Epithelial cell of esophagus (primary cell): ENCODE measurements at regions not wholly inside any gene's neighbourhood (a gene's known extent, or its start where the extent isn't known, plus 50 kb on each side); places are given as distances from the start of the nearest gene placed in this dataset.
"Not testable (repeated sequence)": the region's sequence is repeated elsewhere in the genome, so short reads cannot be mapped to it uniquely, and the experiment has no call there.

ENCODE experiments used
- DNase-seq: peaks from one replicate; pipeline ENCODE4 v3.0.0; 2010; ENCODE audit warnings: low read depth
- H3K4me3 ChIP-seq: 2 replicates; pipeline ENCODE4 v1.5.1; 2011; ENCODE audit warnings: mild to moderate bottlenecking, low read length, control low read depth
- CTCF ChIP-seq: IDR thresholded peaks from 2 replicates; pipeline ENCODE4 v1.5.1; 2011; ENCODE audit warnings: low read depth, mild to moderate bottlenecking, low read length, control low read depth, inconsistent platforms; ENCODE audit not compliant: insufficient read depth; ENCODE audit errors: missing control alignments

GRCh38 chr18:27301615-27302378, 116.7 kb upstream of the CHST9 start:
- H3K4me3 ChIP-seq = no peak overlapping the region
- TF ChIP-seq CTCF = no peak
- DNase-seq = no peak

DNA sequence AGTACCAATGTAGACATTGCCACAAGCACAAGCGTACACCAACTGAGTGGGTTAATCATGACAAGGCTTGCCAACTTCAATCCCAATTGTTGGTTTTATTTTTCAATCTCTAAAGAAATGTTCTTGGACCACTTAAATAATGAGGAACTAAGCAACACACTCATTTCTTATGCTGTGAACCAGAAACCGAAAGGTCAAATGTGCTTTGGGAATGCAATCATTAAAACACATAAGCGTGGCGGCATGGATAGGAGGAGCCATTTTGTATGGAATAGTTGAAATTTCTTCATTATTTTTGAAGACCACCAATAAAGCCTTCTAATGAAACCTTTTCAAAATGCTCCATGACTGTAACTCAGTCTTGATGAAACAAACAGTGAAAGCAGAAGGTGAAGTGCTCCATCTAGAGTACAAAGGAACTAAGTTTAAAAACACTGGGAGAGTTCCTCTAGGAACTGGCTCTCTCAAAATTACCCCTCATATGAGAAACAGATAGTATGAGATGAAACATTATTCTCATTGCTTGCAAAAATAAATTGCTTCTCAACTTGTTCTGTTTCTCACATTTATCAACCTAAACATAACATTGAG, 113.2 kb upstream of the CHST9 start:
- no peak overlapping the region for H3K4me3 ChIP-seq
- peak; percentile 67 for TF ChIP-seq CTCF

GRCh38 chr18:27285973-27286562, 101.0 kb upstream of the CHST9 start:
- H3K4me3 ChIP-seq, DNase-seq: not testable (repeated sequence)

More for the DNA sequence above, 113.2 kb upstream of the CHST9 start:
- peak; percentile 44 for DNase-seq

DNA sequence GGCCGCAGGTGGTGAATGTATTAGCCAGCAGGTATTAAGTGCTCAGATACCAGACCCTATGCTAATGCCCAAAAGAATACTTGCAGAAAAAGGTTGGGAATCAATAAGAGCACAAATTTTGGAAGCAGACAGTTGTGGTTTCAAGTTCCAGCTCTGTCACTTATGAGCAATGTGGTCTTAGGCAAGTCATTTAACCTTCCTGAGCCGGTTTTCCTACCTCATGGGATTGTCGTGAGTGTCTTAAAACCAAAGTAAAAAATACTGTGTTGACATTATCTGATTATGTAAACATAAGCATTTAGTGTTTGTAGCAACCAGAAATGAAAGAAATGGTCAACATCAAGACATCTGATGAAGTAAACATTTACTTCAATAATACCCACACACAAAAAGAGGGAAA, 93.0 kb upstream of the CHST9 start:
- no peak for TF ChIP-seq CTCF
- peak; percentile 22 for DNase-seq
- H3K4me3 ChIP-seq = no peak overlapping the region

DNA sequence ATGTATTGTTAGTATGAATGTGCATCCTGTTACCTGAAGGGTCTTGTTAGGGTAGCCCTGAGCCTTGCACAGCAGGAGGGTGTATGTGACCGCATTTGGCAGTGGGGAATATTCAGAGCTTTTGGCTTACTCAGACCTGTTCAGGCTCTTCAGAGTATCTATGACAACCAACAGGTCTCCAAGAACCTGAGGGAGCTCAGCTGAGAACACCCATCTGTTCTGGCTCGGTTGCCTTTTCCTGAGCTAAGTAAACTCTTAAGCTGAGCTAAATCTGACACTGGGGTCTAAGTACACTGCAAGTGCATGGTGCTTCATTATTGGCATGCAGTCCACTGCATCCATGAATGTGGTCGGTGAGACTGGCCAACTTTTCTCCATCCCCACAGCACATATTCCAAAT, 92.4 kb upstream of the CHST9 start:
- H3K4me3 ChIP-seq = no peak overlapping the region
- no peak for DNase-seq
- TF ChIP-seq CTCF = no peak

GRCh38 chr18:27276886-27277285, 91.8 kb upstream of the CHST9 start:
- no peak for TF ChIP-seq CTCF
- DNase-seq = no peak
- H3K4me3 ChIP-seq = no peak overlapping the region

DNA sequence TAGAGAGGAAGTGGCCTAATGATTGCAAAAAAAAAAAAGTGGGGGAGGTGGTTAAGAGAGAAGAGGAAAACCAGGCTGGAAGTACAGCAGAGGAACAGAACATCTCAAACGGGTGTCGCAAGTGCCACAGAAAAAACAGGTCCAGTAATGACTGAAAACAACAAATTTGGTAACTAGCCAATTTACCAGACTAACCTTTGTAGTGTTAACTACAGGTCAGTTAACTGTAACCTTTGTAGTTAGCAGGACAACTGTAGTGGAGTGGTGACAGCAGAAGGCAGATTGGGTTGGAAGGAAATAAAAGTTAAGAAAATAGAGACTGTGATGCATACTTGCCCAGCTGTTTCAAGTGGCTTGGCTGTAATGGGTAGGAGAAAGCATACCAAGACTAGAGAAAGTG, 91.4 kb upstream of the CHST9 start:
- TF ChIP-seq CTCF = no peak
- H3K4me3 ChIP-seq = no peak overlapping the region
- no peak for DNase-seq
